GM12873 (cell line): ENCODE measurements at regions not wholly inside any gene's neighbourhood (a gene's known extent, or its start where the extent isn't known, plus 50 kb on each side); places are given as distances from the start of the nearest gene placed in this dataset.
A peak's percentile ranks its signal among the peaks of the same experiment; 100 is the strongest.

ENCODE experiments used
- CTCF ChIP-seq: IDR thresholded peaks from 2 replicates; pipeline ENCODE4 v1.5.1; 2012; ENCODE audit warnings: low read depth, mild to moderate bottlenecking, moderate library complexity, low read length, control low read depth; ENCODE audit not compliant: insufficient read depth; ENCODE audit errors: missing control alignments

GRCh38 chr3:67241084-67241483, 243.0 kb downstream of the KBTBD8 start:
- no peak for TF ChIP-seq CTCF

- TF ChIP-seq CTCF, result no peak
These were observed 246.0 kb downstream of the KBTBD8 start for GRCh38 chr3:67244130-67244529.

GRCh38 chr3:67245545-67245944, 247.4 kb downstream of the KBTBD8 start:
- TF ChIP-seq CTCF, result peak; percentile 21

- no peak for TF ChIP-seq CTCF
These were observed 250.6 kb downstream of the KBTBD8 start for GRCh38 chr3:67248726-67249125.

- TF ChIP-seq CTCF, result no peak
These were observed 280.0 kb downstream of the KBTBD8 start for GRCh38 chr3:67278015-67278618.

- no peak for TF ChIP-seq CTCF
These were observed 288.5 kb downstream of the KBTBD8 start for GRCh38 chr3:67286586-67286985.

GRCh38 chr3:67288466-67289106, 290.5 kb downstream of the KBTBD8 start:
- TF ChIP-seq CTCF, result no peak

- no peak for TF ChIP-seq CTCF
These were observed 291.5 kb downstream of the KBTBD8 start for GRCh38 chr3:67289626-67290025.
